Activated CD4-positive, alpha-beta T cell treated with anti-CD3 and anti-CD28 coated beads for 1 hour (primary cell): ENCODE measurements at regions not wholly inside any gene's neighbourhood (a gene's known extent, or its start where the extent isn't known, plus 50 kb on each side); places are given as distances from the start of the nearest gene placed in this dataset.
"Not testable (repeated sequence)": the region's sequence is repeated elsewhere in the genome, so short reads cannot be mapped to it uniquely, and the experiment has no call there.

Experiments
- DNase-seq: peaks from one replicate; pipeline ENCODE4 v3.0.0-alpha.2; 2020

GRCh38 chr1:194755241-194755994 is 1569.0 kb upstream of the B3GALT2 start:
- no peak for DNase-seq

- DNase-seq = not testable (repeated sequence)
Measured at GRCh38 chr1:194738843-194739242, 1552.4 kb upstream of the B3GALT2 start.

GRCh38 chr1:194734970-194735369 is 1548.6 kb upstream of the B3GALT2 start:
- DNase-seq = no peak

- no peak for DNase-seq
Measured at GRCh38 chr1:194731025-194731424, 1544.6 kb upstream of the B3GALT2 start.

GRCh38 chr1:194730304-194730703 is 1543.9 kb upstream of the B3GALT2 start:
- no peak for DNase-seq

GRCh38 chr1:194723067-194723466 is 1536.7 kb upstream of the B3GALT2 start:
- DNase-seq = no peak

- no peak for DNase-seq
Measured at GRCh38 chr1:194717941-194718340, 1531.5 kb upstream of the B3GALT2 start.

GRCh38 chr1:194717334-194717733 is 1530.9 kb upstream of the B3GALT2 start:
- no peak for DNase-seq

GRCh38 chr1:194710671-194711070 is 1524.3 kb upstream of the B3GALT2 start:
- DNase-seq = no peak

GRCh38 chr1:194709439-194709838 is 1523.0 kb upstream of the B3GALT2 start:
- no peak for DNase-seq

- DNase-seq = no peak
Measured at GRCh38 chr1:194707074-194707473, 1520.7 kb upstream of the B3GALT2 start.

GRCh38 chr1:194705123-194705854 is 1518.9 kb upstream of the B3GALT2 start:
- DNase-seq = no peak

- DNase-seq = no peak
Measured at GRCh38 chr1:194698908-194699318, 1512.5 kb upstream of the B3GALT2 start.

- DNase-seq = no peak
Measured at GRCh38 chr1:194693244-194693643, 1506.8 kb upstream of the B3GALT2 start.

- no peak for DNase-seq
Measured at GRCh38 chr1:194684636-194685035, 1498.2 kb upstream of the B3GALT2 start.

- DNase-seq = no peak
Measured at GRCh38 chr1:194658090-194658439, 1471.7 kb upstream of the B3GALT2 start.

GRCh38 chr1:194654956-194655355 is 1468.5 kb upstream of the B3GALT2 start:
- no peak for DNase-seq

GRCh38 chr1:194653385-194653784 is 1467.0 kb upstream of the B3GALT2 start:
- DNase-seq = no peak

- DNase-seq = no peak
Measured at GRCh38 chr1:194647118-194647517, 1460.7 kb upstream of the B3GALT2 start.

GRCh38 chr1:194644528-194644927 is 1458.1 kb upstream of the B3GALT2 start:
- no peak for DNase-seq

- no peak for DNase-seq
Measured at GRCh38 chr1:194640322-194640721, 1453.9 kb upstream of the B3GALT2 start.

- no peak for DNase-seq
Measured at GRCh38 chr1:194629011-194629410, 1442.6 kb upstream of the B3GALT2 start.

GRCh38 chr1:194624833-194625232 is 1438.4 kb upstream of the B3GALT2 start:
- DNase-seq = no peak

- DNase-seq = no peak
Measured at GRCh38 chr1:194618101-194618500, 1431.7 kb upstream of the B3GALT2 start.

GRCh38 chr1:194617272-194617671 is 1430.9 kb upstream of the B3GALT2 start:
- not testable (repeated sequence) for DNase-seq
